WTC11 (cell line): ENCODE measurements at regions not wholly inside any gene's neighbourhood (a gene's known extent, or its start where the extent isn't known, plus 50 kb on each side); places are given as distances from the start of the nearest gene placed in this dataset.

Experiments used
- ATAC-seq: fragments of 200-7000 bp; cut with Tn5 transposase; 2 replicates; pipeline ENCODE4 v1.10.0; 2021; ENCODE audit warnings: mild to moderate bottlenecking, moderate library complexity
- CTCF ChIA-PET: fragments of 300-600 bp; sonication (Branson Sonifier 250); formaldehyde crosslinking; loops from one replicate; lab custom pipeline; 2021; ENCODE audit warnings: antibody characterized with exemption; lab: Charles Lee
- POLR2A ChIA-PET: fragments of 350-600 bp; sonication (Branson Sonifier 250); formaldehyde crosslinking; loops from one replicate; lab custom pipeline; 2021; ENCODE audit warnings: antibody characterized with exemption; lab: Charles Lee
- DNase-seq: peaks from one replicate; pipeline ENCODE4 v3.0.0; 2021; ENCODE audit warnings: low spot score
- H3K27ac Mint-ChIP-seq: 2 replicates; pipeline ENCODE4 v1.8.0; 2021; ENCODE audit warnings: mixed read lengths
- H3K27me3 Mint-ChIP-seq: 2 replicates; pipeline ENCODE4 v1.8.0; 2021; ENCODE audit warnings: low read depth, mild to moderate bottlenecking, moderate library complexity, mixed read lengths
- H3K36me3 Mint-ChIP-seq: 2 replicates; pipeline ENCODE4 v1.8.0; 2021; ENCODE audit warnings: mixed read lengths
- H3K4me1 Mint-ChIP-seq: 2 replicates; pipeline ENCODE4 v1.8.0; 2022; ENCODE audit warnings: mixed read lengths
- H3K4me3 Mint-ChIP-seq: 2 replicates; pipeline ENCODE4 v1.8.0; 2021; ENCODE audit warnings: mild to moderate bottlenecking, moderate library complexity, mixed read lengths
- H3K9me3 Mint-ChIP-seq: 2 replicates; pipeline ENCODE4 v1.8.0; 2021; ENCODE audit warnings: mixed read lengths
- CBFB ChIP-seq: sonication (generic); formaldehyde crosslinking; IDR thresholded peaks from 2 replicates; pipeline ENCODE4 v1.8.1; 2022; ENCODE audit warnings: mild to moderate bottlenecking, low read depth, missing genetic modification reagents
- FOXJ3 ChIP-seq: sonication (generic); formaldehyde crosslinking; IDR thresholded peaks from 2 replicates; pipeline ENCODE4 v1.9.0; 2021; ENCODE audit warnings: missing genetic modification reagents, mild to moderate bottlenecking, borderline replicate concordance
- FOXP1 ChIP-seq: sonication (generic); formaldehyde crosslinking; IDR thresholded peaks from 2 replicates; pipeline ENCODE4 v1.8.0; 2022; ENCODE audit warnings: missing genetic modification reagents, mild to moderate bottlenecking, moderate library complexity, borderline replicate concordance
- GRHL2 ChIP-seq: fragments of 250-450 bp; sonication (Bioruptor Pico); IDR thresholded peaks from 2 replicates; pipeline ENCODE4 v1.8.0; 2022; ENCODE audit warnings: mild to moderate bottlenecking, moderate library complexity; ENCODE audit not compliant: insufficient replicate concordance, severe bottlenecking
- HMGA2 ChIP-seq: fragments of 250-450 bp; sonication (Bioruptor Pico); IDR thresholded peaks from 2 replicates; pipeline ENCODE4 v1.4.0; 2021; ENCODE audit warnings: mild to moderate bottlenecking, moderate library complexity
- IRF2 ChIP-seq: sonication (generic); formaldehyde crosslinking; IDR thresholded peaks from 2 replicates; pipeline ENCODE4 v1.8.0; 2022; ENCODE audit warnings: low read depth, missing genetic modification reagents, borderline replicate concordance
- NFATC4 ChIP-seq: fragments of 250-450 bp; sonication (Bioruptor Pico); IDR thresholded peaks from 2 replicates; pipeline ENCODE4 v1.9.0; 2021; ENCODE audit warnings: mild to moderate bottlenecking
- PRRX2 ChIP-seq: fragments of 250-450 bp; sonication (Bioruptor Pico); IDR thresholded peaks from 2 replicates; pipeline ENCODE4 v1.8.0; 2021; ENCODE audit warnings: mild to moderate bottlenecking
- RORB ChIP-seq: fragments of 250-450 bp; sonication (Bioruptor Pico); IDR thresholded peaks from 2 replicates; pipeline ENCODE4 v1.9.0; 2021; ENCODE audit warnings: mild to moderate bottlenecking
- SMAD4 ChIP-seq: sonication (generic); formaldehyde crosslinking; IDR thresholded peaks from 2 replicates; pipeline ENCODE4 v1.8.0; 2022; ENCODE audit warnings: mild to moderate bottlenecking, missing genetic modification reagents
- TP53 ChIP-seq: sonication (generic); formaldehyde crosslinking; IDR thresholded peaks from 2 replicates; pipeline ENCODE4 v1.8.1; 2023; ENCODE audit warnings: mild to moderate bottlenecking, missing genetic modification reagents
- ZNF232 ChIP-seq: sonication (generic); formaldehyde crosslinking; IDR thresholded peaks from 2 replicates; pipeline ENCODE4 v1.8.0; 2022; ENCODE audit warnings: mild to moderate bottlenecking, missing genetic modification reagents
- ZNF416 ChIP-seq: fragments of 250-450 bp; sonication (Bioruptor Pico); IDR thresholded peaks from 2 replicates; pipeline ENCODE4 v1.9.0; 2021; ENCODE audit warnings: mild to moderate bottlenecking, inconsistent platforms
- ZNF423 ChIP-seq: fragments of 250-450 bp; sonication (Bioruptor Pico); IDR thresholded peaks from 2 replicates; pipeline ENCODE4 v2.1.2; 2022; ENCODE audit warnings: mild to moderate bottlenecking, moderate library complexity
- TF ChIP-seq, protein P1 (sequence below): fragments of 250-450 bp; sonication (Bioruptor Pico); IDR thresholded peaks from 2 replicates; pipeline ENCODE4 v1.9.0; 2021; ENCODE audit warnings: mild to moderate bottlenecking, borderline replicate concordance
- TF ChIP-seq, protein P2 (sequence below): sonication (generic); formaldehyde crosslinking; IDR thresholded peaks from 2 replicates; pipeline ENCODE4 v1.8.0; 2022; ENCODE audit warnings: mild to moderate bottlenecking, missing genetic modification reagents
- TF ChIP-seq, protein P3 (sequence below): sonication (generic); formaldehyde crosslinking; IDR thresholded peaks from 2 replicates; pipeline ENCODE4 v1.8.1; 2022; ENCODE audit warnings: low read depth, mild to moderate bottlenecking, moderate library complexity, missing genetic modification reagents, borderline replicate concordance
- TF ChIP-seq, protein P4 (sequence below): sonication (generic); formaldehyde crosslinking; conservative IDR thresholded peaks from 2 replicates; pipeline ENCODE4 v1.8.1; 2022; ENCODE audit warnings: mild to moderate bottlenecking, missing genetic modification reagents
- TF ChIP-seq, protein P5 (sequence below): sonication (generic); formaldehyde crosslinking; IDR thresholded peaks from 2 replicates; pipeline ENCODE4 v1.8.0; 2022; ENCODE audit warnings: mild to moderate bottlenecking, missing genetic modification reagents
- TF ChIP-seq, protein P6 (sequence below): fragments of 250-450 bp; sonication (Bioruptor Pico); IDR thresholded peaks from 2 replicates; pipeline ENCODE4 v1.9.0; 2021; ENCODE audit warnings: moderate library complexity, mild to moderate bottlenecking, inconsistent platforms, borderline replicate concordance

DNA sequence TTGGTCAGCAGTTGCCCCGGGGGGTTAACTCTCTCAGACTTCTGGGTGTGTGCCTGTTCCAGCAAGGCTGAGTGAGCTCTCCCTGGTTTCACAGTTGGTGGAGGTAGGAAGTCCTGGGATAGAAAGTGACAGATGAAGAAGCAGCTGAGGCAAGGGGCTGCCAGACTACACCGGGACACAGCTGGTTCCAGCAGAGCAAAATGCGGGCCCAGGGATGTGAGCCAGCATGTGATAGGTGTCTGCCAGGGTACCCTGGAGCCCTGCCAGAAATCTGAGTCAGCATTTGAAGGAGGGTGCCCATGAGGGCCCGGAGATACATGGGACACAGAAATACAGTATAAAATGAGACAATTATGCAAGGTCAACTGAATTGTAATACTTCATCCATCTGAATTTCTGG is 79.3 kb upstream of the LGALSL start:
- no peak for ATAC-seq
- CTCF ChIA-PET: interaction anchor here (1.0 to 2.0 kb wide), 3 partner anchors 11 to 113 kb away, joined by 4 to 6 read pairs (median 6); no protein-coding TSS in a partner anchor
- POLR2A ChIA-PET: no interaction called here
- no peaks in the 10 kb centered on the region for H3K4me1 Mint-ChIP-seq
- no peak for DNase-seq
- TF ChIP-seq IRF2 (CRISPR knock-in tag) (no peak), FOXP1 (CRISPR knock-in tag) (no peak), ZNF423 (no peak), GRHL2 (CRISPR knock-in tag) (no peak), CBFB (no peak), ZNF416 (CRISPR knock-in tag) (no peak), ZNF232 (no peak), PRRX2 (no peak), FOXJ3 (CRISPR knock-in tag) (no peak), TP53 (CRISPR knock-in tag) (no peak), HMGA2 (CRISPR knock-in tag) (no peak), RORB (CRISPR knock-in tag) (no peak), NFATC4 (no peak), SMAD4 (CRISPR knock-in tag) (no peak)
- TF ChIP-seq, protein P1, sequence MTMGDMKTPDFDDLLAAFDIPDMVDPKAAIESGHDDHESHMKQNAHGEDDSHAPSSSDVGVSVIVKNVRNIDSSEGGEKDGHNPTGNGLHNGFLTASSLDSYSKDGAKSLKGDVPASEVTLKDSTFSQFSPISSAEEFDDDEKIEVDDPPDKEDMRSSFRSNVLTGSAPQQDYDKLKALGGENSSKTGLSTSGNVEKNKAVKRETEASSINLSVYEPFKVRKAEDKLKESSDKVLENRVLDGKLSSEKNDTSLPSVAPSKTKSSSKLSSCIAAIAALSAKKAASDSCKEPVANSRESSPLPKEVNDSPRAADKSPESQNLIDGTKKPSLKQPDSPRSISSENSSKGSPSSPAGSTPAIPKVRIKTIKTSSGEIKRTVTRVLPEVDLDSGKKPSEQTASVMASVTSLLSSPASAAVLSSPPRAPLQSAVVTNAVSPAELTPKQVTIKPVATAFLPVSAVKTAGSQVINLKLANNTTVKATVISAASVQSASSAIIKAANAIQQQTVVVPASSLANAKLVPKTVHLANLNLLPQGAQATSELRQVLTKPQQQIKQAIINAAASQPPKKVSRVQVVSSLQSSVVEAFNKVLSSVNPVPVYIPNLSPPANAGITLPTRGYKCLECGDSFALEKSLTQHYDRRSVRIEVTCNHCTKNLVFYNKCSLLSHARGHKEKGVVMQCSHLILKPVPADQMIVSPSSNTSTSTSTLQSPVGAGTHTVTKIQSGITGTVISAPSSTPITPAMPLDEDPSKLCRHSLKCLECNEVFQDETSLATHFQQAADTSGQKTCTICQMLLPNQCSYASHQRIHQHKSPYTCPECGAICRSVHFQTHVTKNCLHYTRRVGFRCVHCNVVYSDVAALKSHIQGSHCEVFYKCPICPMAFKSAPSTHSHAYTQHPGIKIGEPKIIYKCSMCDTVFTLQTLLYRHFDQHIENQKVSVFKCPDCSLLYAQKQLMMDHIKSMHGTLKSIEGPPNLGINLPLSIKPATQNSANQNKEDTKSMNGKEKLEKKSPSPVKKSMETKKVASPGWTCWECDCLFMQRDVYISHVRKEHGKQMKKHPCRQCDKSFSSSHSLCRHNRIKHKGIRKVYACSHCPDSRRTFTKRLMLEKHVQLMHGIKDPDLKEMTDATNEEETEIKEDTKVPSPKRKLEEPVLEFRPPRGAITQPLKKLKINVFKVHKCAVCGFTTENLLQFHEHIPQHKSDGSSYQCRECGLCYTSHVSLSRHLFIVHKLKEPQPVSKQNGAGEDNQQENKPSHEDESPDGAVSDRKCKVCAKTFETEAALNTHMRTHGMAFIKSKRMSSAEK (CRISPR knock-in tag): no peak
- TF ChIP-seq, protein P2, sequence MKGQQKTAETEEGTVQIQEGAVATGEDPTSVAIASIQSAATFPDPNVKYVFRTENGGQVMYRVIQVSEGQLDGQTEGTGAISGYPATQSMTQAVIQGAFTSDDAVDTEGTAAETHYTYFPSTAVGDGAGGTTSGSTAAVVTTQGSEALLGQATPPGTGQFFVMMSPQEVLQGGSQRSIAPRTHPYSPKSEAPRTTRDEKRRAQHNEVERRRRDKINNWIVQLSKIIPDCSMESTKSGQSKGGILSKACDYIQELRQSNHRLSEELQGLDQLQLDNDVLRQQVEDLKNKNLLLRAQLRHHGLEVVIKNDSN: no peak
- TF ChIP-seq, protein P3, sequence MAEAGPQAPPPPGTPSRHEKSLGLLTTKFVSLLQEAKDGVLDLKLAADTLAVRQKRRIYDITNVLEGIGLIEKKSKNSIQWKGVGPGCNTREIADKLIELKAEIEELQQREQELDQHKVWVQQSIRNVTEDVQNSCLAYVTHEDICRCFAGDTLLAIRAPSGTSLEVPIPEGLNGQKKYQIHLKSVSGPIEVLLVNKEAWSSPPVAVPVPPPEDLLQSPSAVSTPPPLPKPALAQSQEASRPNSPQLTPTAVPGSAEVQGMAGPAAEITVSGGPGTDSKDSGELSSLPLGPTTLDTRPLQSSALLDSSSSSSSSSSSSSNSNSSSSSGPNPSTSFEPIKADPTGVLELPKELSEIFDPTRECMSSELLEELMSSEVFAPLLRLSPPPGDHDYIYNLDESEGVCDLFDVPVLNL: no peak
- TF ChIP-seq, protein P4, sequence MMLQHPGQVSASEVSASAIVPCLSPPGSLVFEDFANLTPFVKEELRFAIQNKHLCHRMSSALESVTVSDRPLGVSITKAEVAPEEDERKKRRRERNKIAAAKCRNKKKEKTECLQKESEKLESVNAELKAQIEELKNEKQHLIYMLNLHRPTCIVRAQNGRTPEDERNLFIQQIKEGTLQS (CRISPR knock-in tag): no peak
- TF ChIP-seq, protein P5, sequence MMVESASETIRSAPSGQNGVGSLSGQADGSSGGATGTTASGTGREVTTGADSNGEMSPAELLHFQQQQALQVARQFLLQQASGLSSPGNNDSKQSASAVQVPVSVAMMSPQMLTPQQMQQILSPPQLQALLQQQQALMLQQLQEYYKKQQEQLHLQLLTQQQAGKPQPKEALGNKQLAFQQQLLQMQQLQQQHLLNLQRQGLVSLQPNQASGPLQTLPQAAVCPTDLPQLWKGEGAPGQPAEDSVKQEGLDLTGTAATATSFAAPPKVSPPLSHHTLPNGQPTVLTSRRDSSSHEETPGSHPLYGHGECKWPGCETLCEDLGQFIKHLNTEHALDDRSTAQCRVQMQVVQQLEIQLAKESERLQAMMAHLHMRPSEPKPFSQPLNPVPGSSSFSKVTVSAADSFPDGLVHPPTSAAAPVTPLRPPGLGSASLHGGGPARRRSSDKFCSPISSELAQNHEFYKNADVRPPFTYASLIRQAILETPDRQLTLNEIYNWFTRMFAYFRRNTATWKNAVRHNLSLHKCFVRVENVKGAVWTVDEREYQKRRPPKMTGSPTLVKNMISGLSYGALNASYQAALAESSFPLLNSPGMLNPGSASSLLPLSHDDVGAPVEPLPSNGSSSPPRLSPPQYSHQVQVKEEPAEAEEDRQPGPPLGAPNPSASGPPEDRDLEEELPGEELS (CRISPR knock-in tag): no peak
- TF ChIP-seq, protein P6, sequence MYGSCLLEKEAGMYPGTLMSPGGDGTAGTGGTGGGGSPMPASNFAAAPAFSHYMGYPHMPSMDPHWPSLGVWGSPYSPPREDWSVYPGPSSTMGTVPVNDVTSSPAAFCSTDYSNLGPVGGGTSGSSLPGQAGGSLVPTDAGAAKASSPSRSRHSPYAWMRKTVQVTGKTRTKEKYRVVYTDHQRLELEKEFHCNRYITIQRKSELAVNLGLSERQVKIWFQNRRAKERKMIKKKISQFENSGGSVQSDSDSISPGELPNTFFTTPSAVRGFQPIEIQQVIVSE (CRISPR knock-in tag): no peak
- peaks cover 11% of the 10 kb centered on the region for H3K9me3 Mint-ChIP-seq
- H3K4me3 Mint-ChIP-seq: no peak overlapping the region
- H3K36me3 Mint-ChIP-seq: no peaks in the 10 kb centered on the region
- H3K27ac Mint-ChIP-seq: no peak overlapping the region
- H3K27me3 Mint-ChIP-seq: no peaks in the 10 kb centered on the region
